HUES48 (cell line): ENCODE measurements at regions not wholly inside any gene's neighbourhood (a gene's known extent, or its start where the extent isn't known, plus 50 kb on each side); places are given as distances from the start of the nearest gene placed in this dataset.
A peak's percentile ranks its signal among the peaks of the same experiment; 100 is the strongest.

Experiments
- H3K27ac ChIP-seq: one replicate; pipeline ENCODE4 v1.7.0; 2013; ENCODE audit warnings: low read depth, low read length, inconsistent platforms
- H3K27me3 ChIP-seq: 2 replicates; pipeline ENCODE4 v1.6.1; 2013; ENCODE audit warnings: mild to moderate bottlenecking, low read length; ENCODE audit not compliant: control insufficient read depth, insufficient read depth
- H3K36me3 ChIP-seq: 2 replicates; pipeline ENCODE4 v1.6.1; 2013; ENCODE audit warnings: low read length; ENCODE audit not compliant: control insufficient read depth, insufficient read depth
- H3K4me1 ChIP-seq: 2 replicates; pipeline ENCODE4 v1.6.1; 2013; ENCODE audit warnings: mild to moderate bottlenecking, low read length; ENCODE audit not compliant: control insufficient read depth, insufficient read depth
- H3K4me3 ChIP-seq: 2 replicates; pipeline ENCODE4 v1.5.1; 2013; ENCODE audit warnings: mild to moderate bottlenecking, low read depth, low read length
- H3K9ac ChIP-seq: 2 replicates; pipeline ENCODE4 v1.6.1; 2013; ENCODE audit warnings: mild to moderate bottlenecking, low read depth, low read length, moderate library complexity
- H3K9me3 ChIP-seq: 2 replicates; pipeline ENCODE4 v1.6.1; 2013; ENCODE audit warnings: low read length; ENCODE audit not compliant: control insufficient read depth, insufficient read depth

DNA sequence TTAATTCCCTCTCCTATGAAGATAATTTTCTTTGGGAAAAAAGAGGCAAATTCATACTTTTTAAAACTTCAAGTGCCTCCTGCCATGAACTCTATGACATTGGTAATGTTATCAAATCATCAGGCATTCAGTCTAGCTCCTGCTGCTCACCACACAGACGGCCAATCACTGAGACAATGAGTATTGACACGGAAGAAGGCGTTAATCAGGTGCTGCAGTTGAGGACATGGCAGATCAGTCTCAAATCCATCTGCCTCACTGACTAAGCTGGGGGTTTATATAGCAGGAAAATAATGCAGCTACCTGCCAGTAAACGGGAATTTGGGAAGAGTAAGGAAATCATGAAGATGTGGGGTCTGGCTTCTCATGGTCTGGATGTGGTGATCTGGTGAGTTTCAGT, 1087.7 kb downstream of the CDH9 start:
- no peak overlapping the region for H3K9ac ChIP-seq
- H3K4me1 ChIP-seq = peaks cover 10% of the 10 kb centered on the region; the same call in 1 of the 2 replicates
- no peak overlapping the region for H3K27ac ChIP-seq
- no peaks in the 10 kb centered on the region for H3K36me3 ChIP-seq
- no peaks in the 10 kb centered on the region for H3K27me3 ChIP-seq
- H3K4me3 ChIP-seq = no peak overlapping the region
- no peaks in the 10 kb centered on the region for H3K9me3 ChIP-seq

DNA sequence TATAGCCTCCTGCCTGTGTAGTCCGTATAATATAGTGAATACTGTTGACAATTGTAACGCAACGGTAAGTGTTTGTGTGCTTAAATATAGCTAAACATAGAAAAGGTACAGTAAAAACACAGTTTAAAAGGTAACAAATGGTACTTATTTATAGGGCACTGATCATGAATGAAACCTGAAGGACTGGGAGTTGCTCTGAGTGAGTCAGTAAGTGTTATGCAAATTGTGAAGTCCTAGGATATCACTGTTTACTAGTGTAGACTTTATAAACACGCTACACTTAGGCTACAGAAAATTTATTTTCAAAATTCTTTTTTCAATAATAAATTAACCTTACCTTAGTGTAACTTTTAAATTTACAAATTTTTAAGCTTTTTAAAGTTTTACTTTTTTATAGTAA, 1090.1 kb downstream of the CDH9 start:
- no peak overlapping the region for H3K4me3 ChIP-seq
- no peak overlapping the region for H3K9ac ChIP-seq
- H3K27me3 ChIP-seq = no peaks in the 10 kb centered on the region
- no peaks in the 10 kb centered on the region for H3K9me3 ChIP-seq
- H3K4me1 ChIP-seq = peaks cover 10% of the 10 kb centered on the region; the same call in 1 of the 2 replicates
- no peaks in the 10 kb centered on the region for H3K36me3 ChIP-seq
- no peak overlapping the region for H3K27ac ChIP-seq

DNA sequence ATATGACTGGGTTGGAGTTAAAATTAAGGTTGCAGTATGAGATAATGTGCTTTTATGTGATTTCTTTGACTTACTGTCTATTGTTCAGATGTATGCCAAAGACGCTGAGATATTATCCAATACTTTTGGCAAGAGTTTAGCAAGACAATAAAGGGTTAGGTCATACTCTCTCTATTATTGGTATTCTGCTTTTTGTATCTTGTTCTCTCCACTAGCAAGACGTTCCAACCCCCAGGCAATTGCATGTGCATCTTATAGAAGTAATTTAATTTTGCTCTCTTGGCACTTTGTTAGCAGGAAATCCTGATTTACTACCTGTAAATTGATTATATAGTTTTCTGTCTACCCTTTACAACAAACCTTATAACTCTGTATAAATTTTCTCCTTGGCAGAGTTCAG, 1093.6 kb downstream of the CDH9 start:
- no peak overlapping the region for H3K9ac ChIP-seq
- H3K27me3 ChIP-seq = no peaks in the 10 kb centered on the region
- no peak overlapping the region for H3K4me3 ChIP-seq
- H3K9me3 ChIP-seq = no peaks in the 10 kb centered on the region
- no peak overlapping the region for H3K27ac ChIP-seq
- H3K4me1 ChIP-seq = peaks cover 10% of the 10 kb centered on the region; the same call in 1 of the 2 replicates
- H3K36me3 ChIP-seq = no peaks in the 10 kb centered on the region

- no peak overlapping the region for H3K27ac ChIP-seq
Measured at GRCh38 chr5:25909163-25909562, 1129.2 kb downstream of the CDH9 start.

DNA sequence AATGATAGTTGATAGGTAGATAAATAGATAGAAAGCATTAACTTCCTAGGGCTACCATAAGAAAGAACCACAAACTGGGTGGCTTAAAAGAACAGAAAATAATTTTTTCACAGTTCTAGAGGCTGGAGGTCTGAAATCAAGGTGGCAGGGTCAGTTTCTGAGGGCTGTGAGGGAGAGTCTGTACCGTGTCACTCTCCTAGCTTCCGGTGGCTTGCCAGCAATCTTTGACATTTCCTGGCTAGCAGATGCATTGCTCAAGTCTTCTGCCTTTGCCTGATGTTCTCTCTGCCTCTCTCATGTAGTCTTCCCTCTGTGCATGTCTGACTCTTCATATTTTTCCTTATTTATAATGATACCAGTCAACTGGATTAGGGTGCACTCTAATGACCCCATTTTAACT, 1132.7 kb downstream of the CDH9 start:
- Histone ChIP-seq H3K4me1 (no peaks in the 10 kb centered on the region), H3K4me3 (no peak overlapping the region), H3K27ac (no peak overlapping the region), H3K9ac (no peak overlapping the region), H3K27me3 (no peaks in the 10 kb centered on the region), H3K36me3 (no peaks in the 10 kb centered on the region), H3K9me3 (no peaks in the 10 kb centered on the region)

More at GRCh38 chr5:25909163-25909562, 1129.2 kb downstream of the CDH9 start:
- Histone ChIP-seq H3K9ac (no peak overlapping the region), H3K4me3 (no peak overlapping the region), H3K27me3 (no peaks in the 10 kb centered on the region), H3K4me1 (no peaks in the 10 kb centered on the region), H3K36me3 (no peaks in the 10 kb centered on the region), H3K9me3 (no peaks in the 10 kb centered on the region)

- H3K9me3 ChIP-seq = peaks cover 22% of the 10 kb centered on the region; the same call in 1 of the 2 replicates
- H3K4me1 ChIP-seq = no peaks in the 10 kb centered on the region
- H3K36me3 ChIP-seq = no peaks in the 10 kb centered on the region
- no peak overlapping the region for H3K27ac ChIP-seq
- H3K9ac ChIP-seq = no peak overlapping the region
- H3K27me3 ChIP-seq = no peaks in the 10 kb centered on the region
- H3K4me3 ChIP-seq = no peak overlapping the region
Measured at GRCh38 chr5:25892211-25892610, 1146.2 kb downstream of the CDH9 start.

DNA sequence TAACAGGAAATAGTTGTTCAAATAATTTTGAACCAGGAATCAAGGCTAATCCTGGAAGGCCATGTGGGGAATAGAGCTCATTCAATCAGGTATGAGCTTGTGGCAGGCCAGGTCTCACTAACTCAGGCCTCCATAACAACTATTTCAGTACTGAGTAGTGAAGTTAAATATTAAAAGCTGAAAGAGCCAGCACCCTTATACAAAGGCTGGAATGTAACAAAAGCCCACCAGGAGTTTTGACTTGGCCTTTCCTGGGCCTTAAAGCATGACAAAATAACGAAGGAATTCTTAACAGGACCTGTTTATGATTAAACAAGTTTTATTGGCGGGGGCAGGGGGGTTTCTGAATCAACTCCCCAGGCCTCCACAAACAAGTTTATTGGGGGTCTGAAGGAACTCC, 1146.7 kb downstream of the CDH9 start:
- Histone ChIP-seq H3K4me1 (no peaks in the 10 kb centered on the region), H3K4me3 (no peak overlapping the region), H3K9ac (no peak overlapping the region), H3K9me3 (peaks cover 22% of the 10 kb centered on the region; the same call in 1 of the 2 replicates), H3K27ac (peak overlapping the region; percentile 65), H3K36me3 (no peaks in the 10 kb centered on the region), H3K27me3 (no peaks in the 10 kb centered on the region)

GRCh38 chr5:25881318-25882036, 1156.9 kb downstream of the CDH9 start:
- H3K4me3 ChIP-seq = no peak overlapping the region
- no peak overlapping the region for H3K9ac ChIP-seq

DNA sequence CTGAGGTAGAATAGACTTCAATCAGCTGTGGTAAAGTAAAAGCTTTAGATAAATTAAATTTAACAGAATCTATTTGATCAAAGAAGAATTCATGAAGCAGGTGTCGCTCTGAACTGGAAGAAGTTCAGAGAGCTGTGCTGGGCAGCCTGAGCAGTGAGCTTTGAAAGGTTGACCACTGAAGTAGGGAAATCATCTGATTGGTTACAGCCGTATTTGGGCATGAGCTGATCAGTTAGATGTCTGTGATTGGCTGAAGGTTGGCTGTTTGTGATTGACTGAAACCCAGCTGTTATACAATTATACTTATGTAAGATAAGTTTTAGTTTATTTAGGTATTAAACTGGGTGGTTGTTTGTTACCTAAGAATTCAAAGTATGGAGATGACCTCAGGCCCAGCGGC, 1174.6 kb downstream of the CDH9 start:
- Histone ChIP-seq H3K27ac (no peak overlapping the region), H3K9me3 (no peaks in the 10 kb centered on the region; the same call in 1 of the 2 replicates), H3K4me3 (no peak overlapping the region), H3K9ac (no peak overlapping the region), H3K4me1 (no peaks in the 10 kb centered on the region), H3K27me3 (no peaks in the 10 kb centered on the region), H3K36me3 (no peaks in the 10 kb centered on the region)

More at GRCh38 chr5:25881318-25882036, 1156.9 kb downstream of the CDH9 start:
- Histone ChIP-seq H3K4me1 (no peaks in the 10 kb centered on the region), H3K27me3 (no peaks in the 10 kb centered on the region), H3K36me3 (no peaks in the 10 kb centered on the region), H3K27ac (no peak overlapping the region), H3K9me3 (peaks cover 3% of the 10 kb centered on the region; the same call in 1 of the 2 replicates)

GRCh38 chr5:25862276-25862675, 1176.1 kb downstream of the CDH9 start:
- Histone ChIP-seq H3K9ac (no peak overlapping the region), H3K27ac (no peak overlapping the region), H3K4me3 (no peak overlapping the region), H3K4me1 (no peaks in the 10 kb centered on the region), H3K36me3 (no peaks in the 10 kb centered on the region), H3K27me3 (no peaks in the 10 kb centered on the region), H3K9me3 (no peaks in the 10 kb centered on the region)

- Histone ChIP-seq H3K4me1 (no peaks in the 10 kb centered on the region), H3K9me3 (no peaks in the 10 kb centered on the region), H3K4me3 (no peak overlapping the region), H3K36me3 (no peaks in the 10 kb centered on the region), H3K27me3 (no peaks in the 10 kb centered on the region), H3K9ac (no peak overlapping the region), H3K27ac (no peak overlapping the region)
Measured at GRCh38 chr5:25858019-25858418, 1180.4 kb downstream of the CDH9 start.
